Loucy (cell line): ENCODE measurements at regions not wholly inside any gene's neighbourhood (a gene's known extent, or its start where the extent isn't known, plus 50 kb on each side); places are given as distances from the start of the nearest gene placed in this dataset.

Experiments
- EZH2phosphoT487 ChIP-seq: fragments of 200-600 bp; IDR thresholded peaks from 2 replicates; pipeline ENCODE4 v1.6.1; 2018; ENCODE audit warnings: antibody characterized with exemption, mild to moderate bottlenecking, moderate library complexity, borderline replicate concordance
- TF ChIP-seq, protein P1 (sequence below): fragments of 200-600 bp; sonication (generic); conservative IDR thresholded peaks from 2 replicates; pipeline ENCODE4 v1.5.1; 2014; ENCODE audit warnings: mild to moderate bottlenecking, antibody characterized with exemption, low read length

GRCh38 chr15:31173790-31174450, 72.4 kb upstream of the TRPM1 start:
- TF ChIP-seq, protein P1, sequence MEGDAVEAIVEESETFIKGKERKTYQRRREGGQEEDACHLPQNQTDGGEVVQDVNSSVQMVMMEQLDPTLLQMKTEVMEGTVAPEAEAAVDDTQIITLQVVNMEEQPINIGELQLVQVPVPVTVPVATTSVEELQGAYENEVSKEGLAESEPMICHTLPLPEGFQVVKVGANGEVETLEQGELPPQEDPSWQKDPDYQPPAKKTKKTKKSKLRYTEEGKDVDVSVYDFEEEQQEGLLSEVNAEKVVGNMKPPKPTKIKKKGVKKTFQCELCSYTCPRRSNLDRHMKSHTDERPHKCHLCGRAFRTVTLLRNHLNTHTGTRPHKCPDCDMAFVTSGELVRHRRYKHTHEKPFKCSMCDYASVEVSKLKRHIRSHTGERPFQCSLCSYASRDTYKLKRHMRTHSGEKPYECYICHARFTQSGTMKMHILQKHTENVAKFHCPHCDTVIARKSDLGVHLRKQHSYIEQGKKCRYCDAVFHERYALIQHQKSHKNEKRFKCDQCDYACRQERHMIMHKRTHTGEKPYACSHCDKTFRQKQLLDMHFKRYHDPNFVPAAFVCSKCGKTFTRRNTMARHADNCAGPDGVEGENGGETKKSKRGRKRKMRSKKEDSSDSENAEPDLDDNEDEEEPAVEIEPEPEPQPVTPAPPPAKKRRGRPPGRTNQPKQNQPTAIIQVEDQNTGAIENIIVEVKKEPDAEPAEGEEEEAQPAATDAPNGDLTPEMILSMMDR = no peak
- TF ChIP-seq EZH2phosphoT487 = no peak
